ENCODE measurements at regions not wholly inside any gene's neighbourhood (a gene's known extent, or its start where the extent isn't known, plus 50 kb on each side); places are given as distances from the start of the nearest gene placed in this dataset.

- no peak for DNase-seq (ENCODE audit: low read depth in 2 of 2)
These were observed 728.6 kb upstream of the ADGRL2 start for GRCh38 chr1:81071969-81072753.

- no peak for DNase-seq (ENCODE audit: low read depth in 2 of 2)
These were observed 729.5 kb upstream of the ADGRL2 start for GRCh38 chr1:81071072-81071858.

GRCh38 chr1:81069856-81070255 is 730.9 kb upstream of the ADGRL2 start:
- DNase-seq (ENCODE audit: low read depth in 2 of 2), result no peak

- DNase-seq (ENCODE audit: low read depth in 2 of 2), result no peak
These were observed 732.0 kb upstream of the ADGRL2 start for GRCh38 chr1:81068726-81069125.

- DNase-seq (ENCODE audit: low read depth in 2 of 2), result no peak
These were observed 746.9 kb upstream of the ADGRL2 start for GRCh38 chr1:81053826-81054225.

- DNase-seq (ENCODE audit: low read depth in 2 of 2), result no peak
These were observed 748.6 kb upstream of the ADGRL2 start for GRCh38 chr1:81052162-81052561.

GRCh38 chr1:81050390-81050789 is 750.3 kb upstream of the ADGRL2 start:
- no peak for DNase-seq (ENCODE audit: low read depth in 2 of 2)

GRCh38 chr1:81044708-81045107 is 756.0 kb upstream of the ADGRL2 start:
- DNase-seq (ENCODE audit: low read depth in 2 of 2), result no peak

- no peak for DNase-seq (ENCODE audit: low read depth in 2 of 2)
These were observed 758.5 kb upstream of the ADGRL2 start for GRCh38 chr1:81042225-81042624.

GRCh38 chr1:81034291-81034690 is 766.4 kb upstream of the ADGRL2 start:
- DNase-seq (ENCODE audit: low read depth in 2 of 2), result no peak

GRCh38 chr1:81032973-81033425 is 767.7 kb upstream of the ADGRL2 start:
- no peak for DNase-seq (ENCODE audit: low read depth in 2 of 2)

GRCh38 chr1:81032374-81032773 is 768.4 kb upstream of the ADGRL2 start:
- no peak for DNase-seq (ENCODE audit: low read depth in 2 of 2)

- no peak for DNase-seq (ENCODE audit: low read depth in 2 of 2)
These were observed 770.3 kb upstream of the ADGRL2 start for GRCh38 chr1:81030441-81030840.

GRCh38 chr1:81029266-81029665 is 771.5 kb upstream of the ADGRL2 start:
- DNase-seq (ENCODE audit: low read depth in 2 of 2), result no peak

- no peak for DNase-seq (ENCODE audit: low read depth in 2 of 2)
These were observed 777.5 kb upstream of the ADGRL2 start for GRCh38 chr1:81023187-81023724.

- no peak for DNase-seq (ENCODE audit: low read depth in 2 of 2)
These were observed 779.6 kb upstream of the ADGRL2 start for GRCh38 chr1:81021134-81021533.

- no peak for DNase-seq (ENCODE audit: low read depth in 2 of 2)
These were observed 780.2 kb upstream of the ADGRL2 start for GRCh38 chr1:81020506-81020905.

- no peak for DNase-seq (ENCODE audit: low read depth in 2 of 2)
These were observed 790.6 kb upstream of the ADGRL2 start for GRCh38 chr1:81010126-81010525.

GRCh38 chr1:81008293-81008692 is 792.4 kb upstream of the ADGRL2 start:
- DNase-seq (ENCODE audit: low read depth in 2 of 2), result no peak

GRCh38 chr1:81007024-81007423 is 793.7 kb upstream of the ADGRL2 start:
- no peak for DNase-seq (ENCODE audit: low read depth in 2 of 2)

GRCh38 chr1:81006502-81006901 is 794.2 kb upstream of the ADGRL2 start:
- DNase-seq (ENCODE audit: low read depth in 2 of 2), result no peak

- DNase-seq (ENCODE audit: low read depth in 2 of 2), result no peak
These were observed 796.7 kb upstream of the ADGRL2 start for GRCh38 chr1:81004011-81004410.

- DNase-seq (ENCODE audit: low read depth in 2 of 2), result no peak
These were observed 805.8 kb upstream of the ADGRL2 start for GRCh38 chr1:80994934-80995333.

Data from stimulated activated CD4-positive, alpha-beta T cell treated with anti-CD3 and anti-CD28 coated beads, Interleukin-12 subunit alpha, Interleukin-12 subunit beta, amount 100 ng/mL, for 24 hours (primary cell).